ENCODE measurements at regions not wholly inside any gene's neighbourhood (a gene's known extent, or its start where the extent isn't known, plus 50 kb on each side); places are given as distances from the start of the nearest gene placed in this dataset.

GRCh38 chrX:107573016-107573415 lies 55.3 kb upstream of the PRPS1 start:
- no peaks in the 10 kb centered on the region for H3K23me2 ChIP-seq (ENCODE audit: low read depth, low read length)
- TF ChIP-seq SRF (IDR thresholded peaks at IDR 0.05; ENCODE audit: low read depth, low read length): no peak
- no peak for FAIRE-seq
- H3K56ac ChIP-seq (replicated peaks; ENCODE audit: insufficient read length, low read depth, low read length): no peak overlapping the region
- H3K27ac ChIP-seq (ENCODE audit: low read depth, low read length): no peak overlapping the region
- H2BK120ac ChIP-seq (replicated peaks; ENCODE audit: low read depth, low read length): no peak overlapping the region
- no peaks in the 10 kb centered on the region for H4K20me1 ChIP-seq (replicated peaks in 1 of 2; ENCODE audit: control insufficient read depth in 1 of 2, insufficient read depth in 2 of 2, low read length in 2 of 2)
- no peaks in the 10 kb centered on the region for H3K27me3 ChIP-seq (replicated peaks in 1 of 4; ENCODE audit: control insufficient read depth in 3 of 4, extremely low read depth in 1 of 4, insufficient read depth in 3 of 4, low read length in 3 of 4)
- H3K79me2 ChIP-seq (ENCODE audit: control insufficient read depth in 1 of 2, insufficient read depth in 2 of 2, low read length in 2 of 2): no peaks in the 10 kb centered on the region
- no peaks in the 10 kb centered on the region for H3K4me1 ChIP-seq (replicated peaks in 1 of 4; ENCODE audit: control insufficient read depth in 3 of 4, insufficient read depth in 4 of 4, low read length in 3 of 4)
- no peak overlapping the region for H2BK12ac ChIP-seq (ENCODE audit: low read depth, low read length)
- no peak overlapping the region for H3K4ac ChIP-seq (replicated peaks; ENCODE audit: insufficient read length, low read depth, low read length)
- CTCF ChIA-PET (ENCODE audit: partially characterized antibody): no interaction called here
- H2AFZ ChIP-seq (ENCODE audit: low read length): no peak overlapping the region
- no peak overlapping the region for H4K5ac ChIP-seq (ENCODE audit: insufficient read length, low read depth, low read length)
- H3K79me1 ChIP-seq (ENCODE audit: low read depth, low read length): no peaks in the 10 kb centered on the region
- no peak overlapping the region for H3K4me2 ChIP-seq (ENCODE audit: insufficient read depth in 1 of 2, low read depth in 2 of 2, low read length in 2 of 2)
- H2AK5ac ChIP-seq (ENCODE audit: low read depth, low read length): no peak overlapping the region
- H3K18ac ChIP-seq (ENCODE audit: extremely low read depth, low read length): no peak overlapping the region
- H3K23ac ChIP-seq (ENCODE audit: insufficient read length): no peak overlapping the region
- H3K36me3 ChIP-seq (ENCODE audit: control insufficient read depth in 2 of 4, insufficient read depth in 4 of 4, low read length in 3 of 4): no peaks in the 10 kb centered on the region
- H3K4me3 ChIP-seq (ENCODE audit: extremely low read depth in 1 of 4, insufficient read depth in 2 of 4, low read depth in 3 of 4, low read length in 4 of 4): no peak overlapping the region
- 96% methylated on average over 7 of the region's 7 CpGs; no CpG with 5 or more reads in 1 of the 2 experiments for WGBS, 2 experiments (ENCODE audit: extremely low coverage in 1 of 2, insufficient coverage in 1 of 2, insufficient read length in 1 of 2, insufficient replicate concordance in 2 of 2, low coverage in 1 of 2, low lambda C conversion rate in 2 of 2, missing lambda C conversion rate in 1 of 2)
- DNase-seq (ENCODE audit: low read depth in 1 of 2, low spot score in 2 of 2): no peak
- H2BK15ac ChIP-seq (ENCODE audit: low read length): no peak overlapping the region
- no peak overlapping the region for H4K91ac ChIP-seq (replicated peaks; ENCODE audit: insufficient read length, low read length)
- no peak overlapping the region for H3K9ac ChIP-seq (replicated peaks in 1 of 4; ENCODE audit: extremely low read depth in 1 of 4, low read depth in 3 of 4, low read length in 3 of 4)
- H2BK20ac ChIP-seq (ENCODE audit: low read length): no peak overlapping the region
- H2BK5ac ChIP-seq (ENCODE audit: low read depth, low read length): no peak overlapping the region
- no peak overlapping the region for H3K14ac ChIP-seq (ENCODE audit: insufficient read length)
- H3K9me3 ChIP-seq (ENCODE audit: insufficient read depth in 2 of 2, low read depth in 1 of 2, low read length in 1 of 2): no peaks in the 10 kb centered on the region
- POLR2A ChIA-PET (ENCODE audit: partially characterized antibody): no interaction called here
- H4K8ac ChIP-seq (ENCODE audit: extremely low read depth, insufficient read depth, low read length): no peak overlapping the region

All from H1 (cell line).